Ascending aorta (tissue), 2 donors: ENCODE measurements at regions not wholly inside any gene's neighbourhood (a gene's known extent, or its start where the extent isn't known, plus 50 kb on each side); places are given as distances from the start of the nearest gene placed in this dataset.

Source experiments
- DNase-seq, 2 donors: peaks; one replicate each; pipeline ENCODE4 v3.0.0-alpha.2; 2019; ENCODE audit warnings: low spot score in 2 of 2
- H3K27ac ChIP-seq, 2 donors: fragments of 200-600 bp; sonication (generic); one replicate each; pipeline ENCODE4 v1.5.1; 2016 to 2017; ENCODE audit warnings: mild to moderate bottlenecking in 1 of 2
- H3K27me3 ChIP-seq: fragments of 200-600 bp; sonication (generic); one replicate; pipeline ENCODE4 v1.5.1; 2017
- H3K36me3 ChIP-seq, 2 donors: fragments of 200-600 bp; sonication (generic); one replicate each; pipeline ENCODE4 v1.5.1; 2016
- H3K4me1 ChIP-seq, 2 donors: fragments of 200-600 bp; sonication (generic); one replicate each; pipeline ENCODE4 v1.5.1; 2016 to 2017; ENCODE audit warnings: mild to moderate bottlenecking in 1 of 2
- H3K4me3 ChIP-seq, 2 donors: fragments of 200-600 bp; sonication (generic); one replicate each; pipeline ENCODE4 v1.5.1; 2016 to 2017; ENCODE audit warnings: mild to moderate bottlenecking in 1 of 2
- H3K9me3 ChIP-seq, 2 donors: fragments of 200-600 bp; sonication (generic); one replicate each; pipeline ENCODE4 v1.5.1; 2016
- intact Hi-C: fragments of 100-400 bp; cut with DNase I; formaldehyde crosslinking; loops from one replicate; pipeline ENCODE4 v1.15.1; 2023
- TF ChIP-seq, protein P1 (sequence below), 3 experiments: fragments of 200-600 bp in 2 of 3; fragments of 450-650 bp in 1 of 3; sonication (generic) in 2 of 3; IDR thresholded peaks; one replicate each; pipeline ENCODE4 v1.5.1; 2016 to 2019; ENCODE audit warnings: antibody characterized with exemption in 3 of 3, mild to moderate bottlenecking in 1 of 3, moderate library complexity in 1 of 3

- TF ChIP-seq, protein P1, sequence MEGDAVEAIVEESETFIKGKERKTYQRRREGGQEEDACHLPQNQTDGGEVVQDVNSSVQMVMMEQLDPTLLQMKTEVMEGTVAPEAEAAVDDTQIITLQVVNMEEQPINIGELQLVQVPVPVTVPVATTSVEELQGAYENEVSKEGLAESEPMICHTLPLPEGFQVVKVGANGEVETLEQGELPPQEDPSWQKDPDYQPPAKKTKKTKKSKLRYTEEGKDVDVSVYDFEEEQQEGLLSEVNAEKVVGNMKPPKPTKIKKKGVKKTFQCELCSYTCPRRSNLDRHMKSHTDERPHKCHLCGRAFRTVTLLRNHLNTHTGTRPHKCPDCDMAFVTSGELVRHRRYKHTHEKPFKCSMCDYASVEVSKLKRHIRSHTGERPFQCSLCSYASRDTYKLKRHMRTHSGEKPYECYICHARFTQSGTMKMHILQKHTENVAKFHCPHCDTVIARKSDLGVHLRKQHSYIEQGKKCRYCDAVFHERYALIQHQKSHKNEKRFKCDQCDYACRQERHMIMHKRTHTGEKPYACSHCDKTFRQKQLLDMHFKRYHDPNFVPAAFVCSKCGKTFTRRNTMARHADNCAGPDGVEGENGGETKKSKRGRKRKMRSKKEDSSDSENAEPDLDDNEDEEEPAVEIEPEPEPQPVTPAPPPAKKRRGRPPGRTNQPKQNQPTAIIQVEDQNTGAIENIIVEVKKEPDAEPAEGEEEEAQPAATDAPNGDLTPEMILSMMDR (IDR thresholded peaks at IDR 0.05): no peak
- no peaks in the 10 kb centered on the region for H3K4me1 ChIP-seq
- H3K9me3 ChIP-seq: no peaks in the 10 kb centered on the region
- H3K27me3 ChIP-seq: no peaks in the 10 kb centered on the region
- no peak overlapping the region for H3K27ac ChIP-seq
- intact Hi-C loops: no loop called here
- H3K36me3 ChIP-seq: no peaks in the 10 kb centered on the region
- DNase-seq: no peak
- no peak overlapping the region for H3K4me3 ChIP-seq
Measured at GRCh38 chrX:45740291-45740690, 539.6 kb upstream of the DIPK2B start.

- H3K27ac ChIP-seq: no peak overlapping the region
- intact Hi-C loops: no loop called here
Measured at GRCh38 chrX:45735571-45735970, 534.9 kb upstream of the DIPK2B start.

DNA sequence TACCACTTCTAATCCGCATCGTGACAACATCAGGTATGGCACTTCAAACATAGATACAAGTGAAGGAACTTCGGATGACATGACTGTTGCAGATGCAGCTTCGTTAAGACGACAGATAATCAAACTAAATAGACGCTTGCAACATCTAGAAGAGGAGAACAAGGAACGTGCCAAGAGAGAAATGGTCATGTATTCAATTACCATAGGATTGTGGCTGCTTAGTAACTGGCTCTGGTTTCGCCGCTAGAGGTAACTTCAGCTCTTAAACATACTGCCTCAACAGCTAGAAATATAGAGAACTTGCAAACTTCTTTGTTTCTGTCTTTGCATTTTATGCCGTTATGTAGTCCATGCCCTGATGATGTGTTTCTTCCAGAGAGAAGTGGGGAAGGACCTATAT is 530.8 kb upstream of the DIPK2B start:
- H3K9me3 ChIP-seq: no peaks in the 10 kb centered on the region
- H3K36me3 ChIP-seq: no peaks in the 10 kb centered on the region
- TF ChIP-seq, protein P1 (IDR thresholded peaks at IDR 0.05): no peak
- DNase-seq: no peak
- no peaks in the 10 kb centered on the region for H3K4me1 ChIP-seq
- no peak overlapping the region for H3K27ac ChIP-seq
- H3K27me3 ChIP-seq: no peaks in the 10 kb centered on the region
- intact Hi-C loops: no loop called here
- H3K4me3 ChIP-seq: no peak overlapping the region

More at GRCh38 chrX:45735571-45735970, 534.9 kb upstream of the DIPK2B start:
- H3K36me3 ChIP-seq: no peaks in the 10 kb centered on the region
- H3K4me3 ChIP-seq: no peak overlapping the region
- H3K9me3 ChIP-seq: no peaks in the 10 kb centered on the region
- H3K4me1 ChIP-seq: no peaks in the 10 kb centered on the region
- H3K27me3 ChIP-seq: no peaks in the 10 kb centered on the region
- TF ChIP-seq, protein P1 (IDR thresholded peaks at IDR 0.05): no peak
- no peak for DNase-seq

GRCh38 chrX:45727761-45728160 is 527.1 kb upstream of the DIPK2B start:
- intact Hi-C loops: no loop called here
- H3K4me3 ChIP-seq: no peak overlapping the region
- no peak for DNase-seq
- H3K9me3 ChIP-seq: no peaks in the 10 kb centered on the region
- H3K27ac ChIP-seq: no peak overlapping the region
- H3K36me3 ChIP-seq: no peaks in the 10 kb centered on the region
- H3K27me3 ChIP-seq: no peaks in the 10 kb centered on the region
- TF ChIP-seq, protein P1 (IDR thresholded peaks at IDR 0.05): no peak
- H3K4me1 ChIP-seq: no peaks in the 10 kb centered on the region

DNA sequence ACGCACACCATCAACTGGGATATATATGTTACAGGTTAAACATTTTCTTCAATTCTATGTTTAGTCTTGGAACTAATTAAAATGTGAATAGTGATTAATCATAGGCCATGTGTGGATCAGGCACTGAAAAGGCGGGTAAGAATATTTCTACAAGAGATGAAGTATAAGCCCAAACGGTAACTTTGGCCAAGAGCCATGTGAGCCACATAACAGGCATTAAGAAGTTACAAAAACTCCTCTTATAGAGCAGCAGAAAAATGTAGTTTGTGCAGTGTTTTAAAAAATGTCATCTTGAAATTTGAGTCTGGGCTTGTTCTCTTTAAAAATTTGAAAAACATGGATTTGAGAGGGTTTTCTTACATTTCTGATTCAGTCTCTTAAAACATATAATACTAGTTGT is 521.8 kb upstream of the DIPK2B start:
- DNase-seq: no peak
- H3K27ac ChIP-seq: no peak overlapping the region
- TF ChIP-seq, protein P1 (IDR thresholded peaks at IDR 0.05): no peak
- no peaks in the 10 kb centered on the region for H3K27me3 ChIP-seq
- intact Hi-C loops: no loop called here
- H3K36me3 ChIP-seq: no peaks in the 10 kb centered on the region
- H3K9me3 ChIP-seq: no peaks in the 10 kb centered on the region
- no peak overlapping the region for H3K4me3 ChIP-seq
- H3K4me1 ChIP-seq: no peaks in the 10 kb centered on the region
